ENCODE measurements at regions not wholly inside any gene's neighbourhood (a gene's known extent, or its start where the extent isn't known, plus 50 kb on each side); places are given as distances from the start of the nearest gene placed in this dataset.
"Not testable (repeated sequence)": the region's sequence is repeated elsewhere in the genome, so short reads cannot be mapped to it uniquely, and the experiment has no call there.

DNA sequence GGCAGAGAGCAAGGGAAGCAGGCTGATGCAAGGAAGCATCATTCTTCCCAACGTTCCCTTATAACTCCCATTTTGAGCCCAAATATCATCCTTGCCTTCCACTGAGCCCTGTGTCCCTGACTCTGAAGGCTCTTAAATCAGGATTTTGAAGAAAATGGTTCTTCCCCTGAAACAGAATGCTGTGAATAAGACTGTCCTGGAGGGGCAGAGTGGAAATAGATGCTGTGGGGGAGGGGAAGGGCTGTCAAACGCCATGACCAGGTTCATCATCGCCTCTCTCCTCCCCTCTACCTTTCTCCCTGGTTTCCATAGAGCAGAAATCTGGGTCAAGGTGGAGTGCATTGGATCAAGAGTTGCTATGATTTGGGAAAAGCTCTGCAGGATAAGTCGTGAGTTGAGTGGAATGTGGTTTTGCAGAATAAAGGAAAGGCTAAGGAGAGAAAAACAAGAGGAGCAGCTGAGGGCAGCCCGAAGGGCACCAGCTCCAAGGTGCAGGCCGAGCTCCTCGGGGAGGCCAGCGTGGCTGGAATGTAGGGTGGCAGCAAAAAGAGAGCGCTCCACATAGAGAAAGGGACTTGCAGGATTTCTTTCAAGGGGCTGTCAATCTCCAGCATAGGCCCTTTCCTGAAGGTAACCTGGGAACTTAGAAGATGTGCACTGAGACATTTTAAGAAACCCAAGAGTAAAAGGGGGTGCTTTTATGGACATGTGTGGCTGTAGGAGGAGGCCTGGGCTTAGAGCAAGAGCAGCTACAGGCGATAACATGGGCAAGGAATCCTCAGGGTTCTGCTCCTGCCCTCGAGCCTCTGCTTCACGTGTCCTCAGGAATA, 120.8 kb upstream of the CDYL start:
- no peak for DNase-seq (ENCODE audit: low spot score)

GRCh38 chr6:4653141-4653540, 123.1 kb upstream of the CDYL start:
- no peak for DNase-seq (ENCODE audit: low spot score)

DNA sequence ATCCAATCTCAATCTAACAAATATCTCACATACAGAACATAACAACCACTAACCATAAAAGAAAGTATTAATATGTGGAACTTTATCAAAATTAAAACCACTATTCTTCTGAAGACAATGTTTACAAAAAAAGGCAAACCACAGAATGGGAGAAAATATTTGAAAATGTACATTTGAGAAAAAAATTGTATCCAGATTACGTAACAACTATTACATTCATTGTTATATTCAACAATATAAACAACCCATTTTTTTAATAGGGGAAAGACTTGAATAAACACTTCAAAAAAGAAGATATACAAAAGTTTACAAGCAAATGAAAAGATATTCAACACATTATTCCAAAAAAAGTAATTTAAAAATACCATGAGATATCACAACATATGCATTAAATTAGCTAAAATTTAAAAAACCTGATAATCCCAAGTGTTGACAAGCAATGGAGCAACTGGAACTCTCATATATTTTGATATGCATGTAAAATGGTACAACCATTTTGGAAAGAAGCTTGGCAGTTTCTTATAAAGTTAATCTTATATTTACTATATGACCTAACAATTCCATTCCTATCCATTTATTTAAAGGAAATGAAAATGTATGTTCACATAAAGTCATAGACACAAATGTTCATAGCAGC, 124.3 kb upstream of the CDYL start:
- DNase-seq (ENCODE audit: low spot score) = no peak

DNA sequence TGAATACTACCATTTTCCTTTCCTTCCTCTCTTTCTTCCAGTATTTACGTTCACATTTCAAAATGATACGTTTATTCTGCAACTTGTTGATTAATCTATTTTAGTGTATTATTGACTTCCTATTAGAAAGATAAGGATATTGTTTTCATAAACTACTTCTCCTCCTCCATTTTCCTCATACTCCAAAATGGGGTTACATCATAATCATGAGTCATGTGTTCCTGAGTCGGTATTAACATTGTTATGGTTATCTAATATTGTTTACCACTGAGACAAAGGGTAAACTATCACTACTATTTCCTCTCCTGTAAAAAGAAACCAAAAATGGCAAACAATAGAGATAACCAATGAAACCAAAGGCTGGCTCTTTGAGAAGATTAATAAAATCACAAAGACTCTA, 126.5 kb upstream of the CDYL start:
- DNase-seq (ENCODE audit: low spot score) = no peak

DNA sequence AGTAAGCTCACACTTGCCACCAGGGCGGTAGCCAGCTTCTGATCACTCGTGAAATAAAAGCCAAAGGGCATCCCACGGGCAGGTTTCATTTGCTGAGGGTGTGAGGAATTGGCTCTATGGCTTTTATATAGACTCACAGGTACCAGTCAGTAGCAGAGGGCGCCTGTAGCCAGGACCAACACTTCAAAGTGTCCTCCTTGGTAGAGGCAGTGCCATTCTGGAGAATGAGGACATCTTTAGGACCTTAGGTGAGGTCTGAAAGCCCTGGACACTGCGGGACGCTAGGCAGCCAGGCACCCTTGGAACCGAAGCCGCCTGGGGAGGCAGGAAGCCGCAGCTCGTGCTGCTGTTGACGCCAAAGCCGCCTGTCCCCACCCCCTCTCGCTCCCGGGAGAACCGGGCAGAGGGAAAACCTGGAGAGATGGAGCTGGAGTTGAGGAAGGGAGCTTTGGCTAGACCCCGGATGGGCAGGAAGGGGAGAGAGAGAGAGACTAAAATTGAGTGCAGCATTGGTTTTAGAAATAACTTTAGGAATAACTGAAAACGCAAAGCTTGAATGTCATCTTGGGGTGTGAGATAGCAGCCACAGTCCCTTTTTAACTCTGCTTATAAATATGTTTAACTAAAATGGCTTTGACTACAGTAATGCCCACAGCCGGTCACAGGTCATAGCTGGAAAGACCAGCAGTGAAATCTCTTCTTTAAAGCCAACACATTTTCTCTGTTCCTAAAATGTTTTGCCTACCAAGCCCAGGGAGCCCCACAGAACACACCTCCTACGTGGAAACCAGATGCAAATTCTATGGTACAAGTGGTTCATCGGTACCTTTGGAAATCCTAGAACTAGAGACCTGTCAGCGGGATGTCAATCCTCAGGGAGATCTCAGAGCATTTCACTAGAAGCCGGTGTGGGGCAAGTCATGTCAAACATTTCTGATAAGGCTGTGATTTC, 128.5 kb upstream of the CDYL start:
- DNase-seq (ENCODE audit: low spot score) = peak; percentile 80

- DNase-seq (ENCODE audit: low spot score) = no peak
These were observed 130.4 kb upstream of the CDYL start for GRCh38 chr6:4645713-4646360.

DNA sequence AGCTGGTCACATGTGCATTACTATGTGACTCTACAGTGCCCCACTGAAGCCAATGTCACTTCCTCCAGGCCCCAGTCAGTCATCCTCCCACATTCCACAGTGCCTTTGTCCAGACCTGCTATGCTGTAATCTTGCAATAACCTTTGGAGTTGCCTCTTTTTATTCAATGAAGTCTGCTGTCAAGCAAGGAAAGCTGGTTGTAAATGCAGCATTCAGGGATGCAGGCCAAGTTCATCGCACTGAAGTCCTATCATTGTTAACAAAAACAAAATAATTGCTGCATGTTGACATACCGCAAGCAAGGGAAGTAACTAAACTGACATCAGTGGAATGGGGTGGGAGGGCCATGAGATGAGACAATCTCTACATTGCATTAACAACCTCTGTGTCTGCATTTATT, 131.2 kb upstream of the CDYL start:
- no peak for DNase-seq (ENCODE audit: low spot score)

DNA sequence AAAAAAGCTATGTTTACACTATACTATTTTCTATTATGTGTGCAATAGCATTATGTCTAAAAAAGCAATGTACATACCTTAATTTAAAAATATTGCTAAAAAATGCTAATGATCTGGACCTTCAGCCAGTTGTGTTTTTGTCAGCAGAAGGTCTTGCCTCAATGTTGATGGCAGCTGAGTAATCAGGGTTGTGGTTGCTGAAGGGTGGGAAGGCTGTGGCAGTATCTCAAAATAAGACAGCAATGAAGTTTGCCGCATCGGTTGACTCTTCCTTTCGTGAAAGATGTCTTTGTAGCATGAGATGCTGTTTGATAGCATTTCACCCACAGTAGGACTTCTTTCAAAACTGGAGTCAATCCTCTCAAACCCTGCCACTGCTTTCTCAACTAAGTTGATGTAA, 134.7 kb upstream of the CDYL start:
- DNase-seq (ENCODE audit: low spot score) = no peak

GRCh38 chr6:4640139-4640538, 136.1 kb upstream of the CDYL start:
- peak; percentile 27 for DNase-seq (ENCODE audit: low spot score)

GRCh38 chr6:4638641-4639040, 137.6 kb upstream of the CDYL start:
- DNase-seq (ENCODE audit: low spot score) = no peak

DNA sequence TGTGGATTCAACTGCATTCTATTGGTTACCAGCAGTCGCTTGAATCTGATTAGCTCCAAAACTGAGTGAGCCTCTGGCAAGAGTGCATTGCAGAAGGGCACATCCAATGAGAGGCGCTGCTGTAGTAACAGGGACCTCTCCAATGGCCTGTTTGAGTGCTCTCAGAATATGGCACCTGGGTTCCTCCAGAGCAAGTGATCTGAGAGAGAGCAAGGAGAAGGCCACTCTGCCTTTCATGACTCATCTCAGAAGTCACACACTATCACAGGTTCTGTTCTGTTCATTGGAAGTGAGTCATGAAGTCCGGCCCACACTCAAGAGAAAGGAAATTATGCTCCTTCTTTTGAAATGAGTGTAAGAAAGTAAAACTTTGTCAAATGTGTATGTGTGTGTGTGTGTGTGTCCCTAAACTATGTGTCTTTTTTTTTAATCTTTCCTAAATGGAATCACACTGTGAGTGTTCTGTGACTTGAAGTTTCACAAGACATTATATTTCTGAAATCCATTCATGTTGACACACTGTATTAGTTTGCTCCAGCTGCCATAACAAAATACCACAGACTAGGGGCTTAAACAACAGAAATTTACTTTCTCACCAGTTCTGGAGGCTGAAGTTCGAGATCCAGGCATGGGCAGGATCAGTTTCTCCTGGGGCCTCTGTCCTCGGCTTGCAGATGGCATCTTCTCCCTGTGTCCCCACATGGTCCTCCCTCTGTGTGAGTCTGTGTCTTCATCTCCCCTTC, 138.3 kb upstream of the CDYL start:
- peak; percentile 53 for DNase-seq (ENCODE audit: low spot score)

DNA sequence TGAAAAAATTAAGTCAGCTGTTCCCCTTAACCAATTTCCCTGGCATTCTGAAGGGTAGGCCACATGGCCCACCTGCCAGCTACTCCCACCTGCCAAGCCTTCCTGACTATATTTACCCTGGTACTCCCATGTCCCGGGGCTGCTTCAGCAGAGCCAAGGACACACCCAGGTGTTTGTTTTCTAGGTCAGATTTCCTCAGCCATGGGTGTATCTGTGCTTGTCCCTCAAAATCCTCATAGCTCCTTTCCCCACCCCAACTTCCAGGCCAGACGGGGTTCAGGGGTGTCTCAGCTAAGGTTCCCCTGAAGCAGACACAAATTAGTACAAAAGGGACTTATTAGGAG, 139.4 kb upstream of the CDYL start:
- no peak for DNase-seq (ENCODE audit: low spot score)

DNA sequence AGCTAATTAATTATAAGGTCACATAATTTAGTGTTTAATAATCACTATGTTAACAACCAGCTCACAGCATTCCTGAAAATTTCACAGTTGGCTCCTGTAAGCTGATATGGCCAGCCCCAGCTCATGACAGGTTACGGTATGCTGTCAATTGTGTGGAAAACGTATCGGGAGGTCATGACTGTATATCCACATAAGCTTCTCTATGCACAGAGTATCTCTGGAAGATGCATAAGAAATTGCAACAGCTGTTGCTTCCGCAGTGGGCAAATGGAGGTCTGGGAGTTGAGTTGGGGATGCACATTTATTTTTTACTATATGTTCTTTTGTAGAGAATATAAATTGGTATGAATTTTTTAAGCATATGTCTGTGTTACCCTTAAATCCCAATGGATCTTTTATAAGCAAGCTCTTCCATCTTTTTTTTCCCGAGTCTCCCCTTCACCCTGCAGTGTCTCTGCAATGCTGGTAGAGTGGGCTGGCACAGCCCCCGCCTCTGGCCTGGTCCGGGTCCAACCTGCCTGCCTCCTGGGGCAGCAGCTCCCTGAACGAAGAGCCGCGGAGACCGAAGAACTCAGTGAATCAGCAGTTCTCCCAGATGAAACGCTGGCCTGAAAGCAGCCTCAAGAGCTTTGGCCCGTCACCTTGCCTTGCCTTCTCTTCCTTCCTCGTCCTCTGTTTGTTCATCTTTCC, 139.9 kb upstream of the CDYL start:
- no peak for DNase-seq (ENCODE audit: low spot score)

GRCh38 chr6:4635666-4636065, 140.5 kb upstream of the CDYL start:
- no peak for DNase-seq (ENCODE audit: low spot score)

DNA sequence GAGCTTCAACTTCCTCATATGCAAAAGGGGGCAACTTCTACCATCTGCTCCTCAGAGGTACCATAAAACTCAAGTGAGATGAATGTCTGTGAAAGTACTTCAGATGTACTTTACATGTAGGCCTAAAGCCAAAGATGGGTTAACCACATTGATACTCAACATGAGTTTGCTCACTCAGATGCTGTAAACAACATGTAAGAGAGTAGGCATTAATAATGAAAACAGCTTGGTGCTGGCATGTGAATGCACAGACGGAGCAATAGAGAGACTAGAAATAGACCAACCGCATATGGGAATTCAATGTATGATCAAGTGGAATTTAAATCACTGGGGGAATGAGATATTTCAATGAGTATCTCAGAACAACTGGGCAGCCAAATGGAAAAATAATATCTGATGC, 143.8 kb upstream of the CDYL start:
- DNase-seq (ENCODE audit: low spot score) = no peak

- DNase-seq (ENCODE audit: low spot score) = not testable (repeated sequence)
These were observed 146.4 kb upstream of the CDYL start for GRCh38 chr6:4629789-4630188.

DNA sequence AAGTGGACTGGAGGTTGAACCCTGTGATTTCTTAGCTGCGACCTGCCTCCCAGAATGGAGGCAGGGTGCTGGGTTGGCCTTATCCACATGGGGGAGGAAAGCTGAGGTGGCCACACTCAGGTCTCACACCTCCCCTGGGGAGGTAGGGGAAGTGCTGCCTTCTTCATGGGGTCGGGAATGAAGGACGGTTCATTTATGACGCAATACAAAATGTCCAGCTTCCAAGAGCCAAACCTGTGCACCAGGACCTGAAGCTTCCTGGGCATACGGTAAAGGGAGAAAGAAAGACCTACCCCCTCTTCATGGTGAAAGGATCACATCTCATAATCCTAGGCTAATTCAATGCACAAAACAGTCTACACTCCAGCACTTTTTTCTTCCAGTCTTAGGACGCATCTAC, 150.6 kb upstream of the CDYL start:
- no peak for DNase-seq (ENCODE audit: low spot score)

DNA sequence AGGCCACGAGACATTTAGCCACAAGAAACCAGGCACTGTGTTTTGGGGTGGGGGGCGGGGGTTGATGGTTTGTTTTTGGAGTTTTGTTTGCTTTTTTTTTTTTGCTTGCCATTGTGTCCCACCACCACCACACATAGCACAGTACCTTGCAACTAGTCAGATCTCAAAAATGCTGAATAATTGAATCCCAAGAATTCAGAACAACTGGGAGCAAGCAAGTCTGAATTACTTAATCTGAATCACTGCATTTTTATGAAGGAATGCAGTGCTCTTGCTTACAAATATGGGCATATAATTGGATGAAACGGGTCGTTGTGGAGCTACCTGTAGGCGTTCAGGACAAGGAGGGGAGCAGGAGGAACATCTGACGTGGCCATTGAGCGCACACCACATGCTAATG, 151.5 kb upstream of the CDYL start:
- no peak for DNase-seq (ENCODE audit: low spot score)

GRCh38 chr6:4620284-4621151, 155.7 kb upstream of the CDYL start:
- DNase-seq (ENCODE audit: low spot score) = no peak

GRCh38 chr6:4616311-4616710, 159.9 kb upstream of the CDYL start:
- no peak for DNase-seq (ENCODE audit: low spot score)
